ENCODE measurements at regions not wholly inside any gene's neighbourhood (a gene's known extent, or its start where the extent isn't known, plus 50 kb on each side); places are given as distances from the start of the nearest gene placed in this dataset.

- TF ChIP-seq CTCF (IDR thresholded peaks at IDR 0.05; ENCODE audit: low read depth, low read length, poor library complexity, severe bottlenecking) (no peak), EZH2phosphoT487 (IDR thresholded peaks at IDR 0.05; ENCODE audit: borderline replicate concordance, low read length) (no peak)
Observed at GRCh38 chr2:23073671-23074070, 311.3 kb upstream of the KLHL29 start.
